NOMO-1 treated with dmso at 0.1 percent for 144 hours (cell line): ENCODE measurements at regions not wholly inside any gene's neighbourhood (a gene's known extent, or its start where the extent isn't known, plus 50 kb on each side); places are given as distances from the start of the nearest gene placed in this dataset.

Experiments used
- DNase-seq: peaks from one replicate; lab custom pipeline; 2025; ENCODE audit not compliant: unreplicated experiment; lab: John Stamatoyannopoulos, UW

GRCh38 chr6:105482227-105482844, 79.5 kb upstream of the PREP start:
- DNase-seq: no peak

GRCh38 chr6:105476978-105477377, 74.1 kb upstream of the PREP start:
- DNase-seq: no peak

- DNase-seq: no peak
Observed at GRCh38 chr6:105474234-105474633, 71.4 kb upstream of the PREP start.

- DNase-seq: no peak
Observed at GRCh38 chr6:105469946-105470345, 67.1 kb upstream of the PREP start.

GRCh38 chr6:105468850-105469249, 66.0 kb upstream of the PREP start:
- DNase-seq: no peak

- DNase-seq: no peak
Observed at GRCh38 chr6:105460860-105461259, 58.0 kb upstream of the PREP start.

- DNase-seq: peak; percentile 35
Observed at GRCh38 chr6:105459864-105460263, 57.0 kb upstream of the PREP start.

- DNase-seq: no peak
Observed at GRCh38 chr6:105459049-105459448, 56.2 kb upstream of the PREP start.

GRCh38 chr6:105458551-105458950, 55.7 kb upstream of the PREP start:
- no peak for DNase-seq

- no peak for DNase-seq
Observed at GRCh38 chr6:105458084-105458483, 55.2 kb upstream of the PREP start.

- no peak for DNase-seq
Observed at GRCh38 chr6:105453968-105454367, 51.1 kb upstream of the PREP start.

- peak; percentile 33 for DNase-seq
Observed at GRCh38 chr6:105452924-105453756, 50.3 kb upstream of the PREP start.
